Osteoblast (primary cell): ENCODE measurements at regions not wholly inside any gene's neighbourhood (a gene's known extent, or its start where the extent isn't known, plus 50 kb on each side); places are given as distances from the start of the nearest gene placed in this dataset.

Experiments
- DNase-seq: peaks from one replicate; pipeline ENCODE4 v3.0.0; 2011; ENCODE audit warnings: low spot score, mixed read lengths; ENCODE audit not compliant: insufficient read length; ENCODE audit errors: missing footprints
- H2AFZ ChIP-seq: 2 replicates; pipeline ENCODE4 v1.6.0; 2011; ENCODE audit warnings: mild to moderate bottlenecking, low read length
- H3K27ac ChIP-seq: 2 replicates; pipeline ENCODE4 v1.5.1; 2011; ENCODE audit warnings: mild to moderate bottlenecking, low read depth, low read length, moderate library complexity
- H3K27me3 ChIP-seq: 2 replicates; pipeline ENCODE4 v1.6.0; 2012; ENCODE audit warnings: mild to moderate bottlenecking, control low read depth, inconsistent platforms, low read length, moderate library complexity; ENCODE audit not compliant: insufficient read depth
- H3K36me3 ChIP-seq: 2 replicates; pipeline ENCODE4 v1.5.1; 2011; ENCODE audit warnings: mild to moderate bottlenecking, low read length, control low read depth, moderate library complexity; ENCODE audit not compliant: insufficient read depth
- H3K4me1 ChIP-seq: 2 replicates; pipeline ENCODE4 v1.5.1; 2011; ENCODE audit warnings: mild to moderate bottlenecking, low read length, control low read depth, moderate library complexity; ENCODE audit not compliant: insufficient read depth
- H3K4me2 ChIP-seq: 2 replicates; pipeline ENCODE4 v1.6.0; 2011; ENCODE audit warnings: mild to moderate bottlenecking, low read length; ENCODE audit not compliant: insufficient read depth
- H3K4me3 ChIP-seq: fragments of 200-600 bp; sonication (generic); 3 replicates; pipeline ENCODE4 v1.5.1; 2012; ENCODE audit warnings: mild to moderate bottlenecking, low read length, inconsistent platforms; ENCODE audit not compliant: insufficient read depth
- H3K79me2 ChIP-seq: 2 replicates; pipeline ENCODE4 v1.6.0; 2012; ENCODE audit warnings: mild to moderate bottlenecking, low read length, control low read depth, inconsistent platforms; ENCODE audit not compliant: insufficient read depth
- H3K9me3 ChIP-seq: 2 replicates; pipeline ENCODE4 v1.5.1; 2011; ENCODE audit warnings: low read depth, low read length, control low read depth
- H4K20me1 ChIP-seq: 2 replicates; pipeline ENCODE4 v1.6.0; 2012; ENCODE audit warnings: mild to moderate bottlenecking, low read length, control low read depth; ENCODE audit not compliant: insufficient read depth
- TF ChIP-seq, protein P1 (sequence below): IDR thresholded peaks from 2 replicates; pipeline ENCODE4 v1.5.1; 2011; ENCODE audit warnings: mild to moderate bottlenecking, low read depth, low read length, moderate library complexity; ENCODE audit errors: extremely low read depth

- Histone ChIP-seq H4K20me1 (no peaks in the 10 kb centered on the region), H3K4me1 (no peaks in the 10 kb centered on the region), H3K79me2 (no peaks in the 10 kb centered on the region), H3K27ac (no peak overlapping the region), H2AFZ (no peak overlapping the region), H3K36me3 (no peaks in the 10 kb centered on the region), H3K4me3 (no peak overlapping the region), H3K4me2 (no peak overlapping the region), H3K9me3 (no peaks in the 10 kb centered on the region), H3K27me3 (no peaks in the 10 kb centered on the region)
- TF ChIP-seq, protein P1, sequence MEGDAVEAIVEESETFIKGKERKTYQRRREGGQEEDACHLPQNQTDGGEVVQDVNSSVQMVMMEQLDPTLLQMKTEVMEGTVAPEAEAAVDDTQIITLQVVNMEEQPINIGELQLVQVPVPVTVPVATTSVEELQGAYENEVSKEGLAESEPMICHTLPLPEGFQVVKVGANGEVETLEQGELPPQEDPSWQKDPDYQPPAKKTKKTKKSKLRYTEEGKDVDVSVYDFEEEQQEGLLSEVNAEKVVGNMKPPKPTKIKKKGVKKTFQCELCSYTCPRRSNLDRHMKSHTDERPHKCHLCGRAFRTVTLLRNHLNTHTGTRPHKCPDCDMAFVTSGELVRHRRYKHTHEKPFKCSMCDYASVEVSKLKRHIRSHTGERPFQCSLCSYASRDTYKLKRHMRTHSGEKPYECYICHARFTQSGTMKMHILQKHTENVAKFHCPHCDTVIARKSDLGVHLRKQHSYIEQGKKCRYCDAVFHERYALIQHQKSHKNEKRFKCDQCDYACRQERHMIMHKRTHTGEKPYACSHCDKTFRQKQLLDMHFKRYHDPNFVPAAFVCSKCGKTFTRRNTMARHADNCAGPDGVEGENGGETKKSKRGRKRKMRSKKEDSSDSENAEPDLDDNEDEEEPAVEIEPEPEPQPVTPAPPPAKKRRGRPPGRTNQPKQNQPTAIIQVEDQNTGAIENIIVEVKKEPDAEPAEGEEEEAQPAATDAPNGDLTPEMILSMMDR, result no peak
- no peak for DNase-seq
These were observed 121.4 kb upstream of the MEF2C start for GRCh38 chr5:89004379-89004778.

DNA sequence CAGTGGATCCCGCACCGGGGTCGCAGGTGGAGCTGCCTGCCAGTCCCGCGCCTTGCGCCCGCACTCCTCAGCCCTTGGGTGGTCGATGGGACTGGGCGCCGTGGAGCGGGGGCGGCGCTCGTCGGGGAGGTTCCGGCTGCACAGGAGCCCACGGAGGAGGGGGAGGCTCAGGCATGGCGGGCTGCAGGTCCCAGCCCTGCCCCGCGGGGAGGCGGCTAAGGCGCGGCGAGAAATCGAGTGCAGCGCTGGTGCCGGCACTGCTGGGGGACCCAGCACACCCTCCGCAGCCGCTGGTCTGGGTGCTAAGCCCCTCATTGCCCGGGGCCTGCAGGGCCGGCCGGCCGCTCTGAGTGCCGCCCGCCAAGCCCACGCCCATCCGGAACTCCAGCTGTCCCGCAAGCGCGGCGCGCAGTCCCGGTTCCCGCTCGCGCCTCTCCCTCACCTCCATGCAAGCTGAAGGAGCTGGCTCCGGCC is 120.6 kb upstream of the MEF2C start:
- no peaks in the 10 kb centered on the region for H3K9me3 ChIP-seq
- no peak overlapping the region for H3K4me3 ChIP-seq
- H3K36me3 ChIP-seq, result no peaks in the 10 kb centered on the region
- no peaks in the 10 kb centered on the region for H4K20me1 ChIP-seq
- no peak overlapping the region for H2AFZ ChIP-seq
- H3K4me2 ChIP-seq, result no peak overlapping the region
- no peaks in the 10 kb centered on the region for H3K4me1 ChIP-seq
- no peaks in the 10 kb centered on the region for H3K27me3 ChIP-seq
- no peak for DNase-seq
- TF ChIP-seq, protein P1, result no peak
- H3K27ac ChIP-seq, result no peak overlapping the region
- no peaks in the 10 kb centered on the region for H3K79me2 ChIP-seq

DNA sequence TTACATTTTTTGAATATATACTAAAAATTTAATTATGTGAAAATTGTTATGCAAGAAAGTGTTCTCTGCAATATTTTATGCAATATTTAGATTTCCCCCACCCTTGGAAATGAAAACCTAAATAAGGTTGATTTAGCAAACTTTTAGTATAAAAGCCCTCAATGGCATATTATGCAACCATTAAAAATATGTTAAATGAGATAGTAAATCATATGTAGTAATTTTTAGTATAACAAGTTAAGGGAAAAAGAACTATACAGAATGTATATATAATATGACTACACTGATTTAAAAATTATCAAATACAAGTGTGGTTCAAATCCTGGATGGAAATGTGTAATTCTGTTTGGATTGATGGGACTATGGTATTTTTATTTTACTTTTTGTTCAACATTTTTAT is 116.9 kb upstream of the MEF2C start:
- Histone ChIP-seq H3K4me2 (no peak overlapping the region), H3K9me3 (no peaks in the 10 kb centered on the region), H3K36me3 (no peaks in the 10 kb centered on the region), H3K79me2 (no peaks in the 10 kb centered on the region), H2AFZ (no peak overlapping the region), H3K27me3 (no peaks in the 10 kb centered on the region), H3K4me1 (no peaks in the 10 kb centered on the region), H3K4me3 (no peak overlapping the region), H4K20me1 (no peaks in the 10 kb centered on the region), H3K27ac (no peak overlapping the region)
- TF ChIP-seq, protein P1, result no peak
- peak; percentile 44 for DNase-seq

GRCh38 chr5:88997937-88998336 is 115.0 kb upstream of the MEF2C start:
- H4K20me1 ChIP-seq, result no peaks in the 10 kb centered on the region
- no peak overlapping the region for H3K4me3 ChIP-seq
- H2AFZ ChIP-seq, result no peak overlapping the region
- H3K27me3 ChIP-seq, result no peaks in the 10 kb centered on the region
- H3K27ac ChIP-seq, result no peak overlapping the region
- DNase-seq, result no peak
- H3K79me2 ChIP-seq, result no peaks in the 10 kb centered on the region
- no peaks in the 10 kb centered on the region for H3K36me3 ChIP-seq
- no peak overlapping the region for H3K4me2 ChIP-seq
- no peaks in the 10 kb centered on the region for H3K4me1 ChIP-seq
- TF ChIP-seq, protein P1, result no peak
- no peaks in the 10 kb centered on the region for H3K9me3 ChIP-seq
